IPS DF 6.9 (cell line): ENCODE measurements at regions not wholly inside any gene's neighbourhood (a gene's known extent, or its start where the extent isn't known, plus 50 kb on each side); places are given as distances from the start of the nearest gene placed in this dataset.
"Not testable (repeated sequence)": the region's sequence is repeated elsewhere in the genome, so short reads cannot be mapped to it uniquely, and the experiment has no call there.

Source experiments
- DNase-seq: peaks from one replicate; pipeline ENCODE4 v3.0.0-alpha.2; 2013; ENCODE audit warnings: low read depth, low spot score
- H3K27ac ChIP-seq: one replicate; pipeline ENCODE4 v1.5.1; 2013; ENCODE audit warnings: low read length, control low read depth
- H3K27me3 ChIP-seq: 2 replicates; pipeline ENCODE4 v1.6.1; 2013; ENCODE audit warnings: mild to moderate bottlenecking, low read length; ENCODE audit not compliant: control insufficient read depth, insufficient read depth
- H3K36me3 ChIP-seq: 2 replicates; pipeline ENCODE4 v1.6.1; 2013; ENCODE audit warnings: low read length; ENCODE audit not compliant: control insufficient read depth, insufficient read depth
- H3K4me1 ChIP-seq: 2 replicates; pipeline ENCODE4 v1.6.1; 2013; ENCODE audit warnings: low read length; ENCODE audit not compliant: control insufficient read depth, insufficient read depth
- H3K4me3 ChIP-seq: 2 replicates; pipeline ENCODE4 v1.5.1; 2013; ENCODE audit warnings: mild to moderate bottlenecking, low read length
- H3K9me3 ChIP-seq: 2 replicates; pipeline ENCODE4 v1.6.1; 2013; ENCODE audit warnings: low read length, inconsistent platforms; ENCODE audit not compliant: control insufficient read depth, insufficient read depth
- WGBS: extraction: QIAGEN DNeasy Blood & Tissue Kit; methylation state at CpG from one replicate; pipeline ENCODE4 v1.1.7; 2013; ENCODE audit warnings: mixed read lengths, missing lambda C conversion rate; ENCODE audit not compliant: insufficient read length, insufficient coverage; 5-methylcytosine and 5-hydroxymethylcytosine counted together

DNA sequence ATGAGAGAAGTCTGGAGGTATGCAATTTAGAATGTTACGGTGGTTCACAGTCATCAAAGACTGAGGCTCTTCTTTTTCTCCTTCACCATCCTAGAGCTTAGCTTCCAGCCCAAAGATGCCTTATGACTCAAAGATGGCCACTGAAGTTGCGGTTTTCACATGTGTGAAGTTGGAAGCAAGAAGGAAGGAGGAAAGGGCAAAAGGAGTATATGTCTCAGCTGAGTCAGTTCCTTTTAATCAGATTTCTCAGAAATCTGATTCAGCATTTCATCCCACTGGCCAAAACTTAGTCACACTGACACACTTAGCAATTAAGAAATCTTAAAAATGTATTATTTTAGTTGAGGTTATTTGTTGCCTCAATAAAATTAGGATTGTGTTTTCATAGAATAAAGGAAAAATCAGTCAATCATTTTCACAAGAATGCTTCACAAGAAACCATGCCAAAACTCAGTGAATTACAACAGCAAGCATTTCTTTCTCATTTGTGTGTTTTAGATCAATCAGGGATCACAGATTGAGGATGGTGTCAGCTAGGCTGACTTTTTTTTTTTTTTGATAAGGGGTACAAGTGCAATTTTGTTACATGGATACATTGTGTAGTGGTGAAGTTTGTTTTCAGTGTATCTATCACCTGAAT is 211.1 kb upstream of the GADL1 start:
- DNase-seq, result no peak
- WGBS, result no CpG with 5 or more reads among the region's 2 CpGs
- no peaks in the 10 kb centered on the region for H3K27me3 ChIP-seq
- no peak overlapping the region for H3K27ac ChIP-seq
- no peaks in the 10 kb centered on the region for H3K36me3 ChIP-seq
- no peak overlapping the region for H3K4me3 ChIP-seq
- no peaks in the 10 kb centered on the region for H3K9me3 ChIP-seq
- no peaks in the 10 kb centered on the region for H3K4me1 ChIP-seq

DNA sequence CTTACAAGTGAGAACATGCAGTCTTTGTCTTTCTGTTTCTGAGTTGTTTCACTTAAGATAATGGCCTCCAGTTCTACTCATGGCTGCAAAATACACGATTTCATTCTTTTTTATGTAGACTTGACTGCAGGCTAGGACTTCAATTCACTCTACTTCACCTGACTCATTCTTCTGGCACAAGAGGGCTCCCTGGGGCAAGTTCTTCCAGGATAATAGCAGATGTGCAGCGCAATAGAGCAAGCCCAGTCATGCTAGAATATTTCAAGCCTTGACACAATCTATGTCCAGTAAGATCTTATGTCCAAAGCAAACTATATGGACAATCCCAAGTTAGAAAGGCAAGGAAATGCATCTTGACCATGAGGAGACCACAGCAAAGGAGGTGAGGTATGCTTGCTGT is 211.7 kb upstream of the GADL1 start:
- DNase-seq, result no peak
- Histone ChIP-seq H3K27me3 (no peaks in the 10 kb centered on the region), H3K9me3 (no peaks in the 10 kb centered on the region), H3K27ac (no peak overlapping the region), H3K36me3 (no peaks in the 10 kb centered on the region), H3K4me1 (no peaks in the 10 kb centered on the region), H3K4me3 (no peak overlapping the region)
- no CpG with 5 or more reads among the region's 2 CpGs for WGBS

- H3K27me3 ChIP-seq, result no peaks in the 10 kb centered on the region
- H3K9me3 ChIP-seq, result no peaks in the 10 kb centered on the region
- H3K27ac ChIP-seq, result no peak overlapping the region
- WGBS, result no CpG with 5 or more reads among the region's 2 CpGs
- no peaks in the 10 kb centered on the region for H3K4me1 ChIP-seq
- no peak for DNase-seq
- no peaks in the 10 kb centered on the region for H3K36me3 ChIP-seq
- no peak overlapping the region for H3K4me3 ChIP-seq
These were observed 212.5 kb upstream of the GADL1 start for GRCh38 chr3:31106912-31107311.

GRCh38 chr3:31114929-31115283 is 220.4 kb upstream of the GADL1 start:
- no peak overlapping the region for H3K4me3 ChIP-seq
- no CpG with 5 or more reads among the region's 1 CpG for WGBS
- H3K36me3 ChIP-seq, result no peaks in the 10 kb centered on the region
- no peaks in the 10 kb centered on the region for H3K9me3 ChIP-seq
- H3K27me3 ChIP-seq, result no peaks in the 10 kb centered on the region
- H3K4me1 ChIP-seq, result no peaks in the 10 kb centered on the region
- DNase-seq, result no peak
- H3K27ac ChIP-seq, result no peak overlapping the region

GRCh38 chr3:31115531-31115930 is 221.1 kb upstream of the GADL1 start:
- H3K27ac ChIP-seq, H3K4me3 ChIP-seq, DNase-seq, H3K9me3 ChIP-seq, H3K27me3 ChIP-seq, H3K36me3 ChIP-seq, H3K4me1 ChIP-seq: not testable (repeated sequence)
- no CpG with 5 or more reads among the region's 2 CpGs for WGBS

- WGBS, result no CpG with 5 or more reads among the region's 2 CpGs
- no peak overlapping the region for H3K27ac ChIP-seq
- H3K27me3 ChIP-seq, result no peaks in the 10 kb centered on the region
- no peaks in the 10 kb centered on the region for H3K9me3 ChIP-seq
- H3K36me3 ChIP-seq, result no peaks in the 10 kb centered on the region
- H3K4me3 ChIP-seq, result no peak overlapping the region
- H3K4me1 ChIP-seq, result no peaks in the 10 kb centered on the region; the same call in 1 of the 2 replicates
- DNase-seq, result no peak
These were observed 222.2 kb upstream of the GADL1 start for GRCh38 chr3:31116651-31117050.

- Histone ChIP-seq H3K27ac (no peak overlapping the region), H3K4me1 (no peaks in the 10 kb centered on the region; the same call in 1 of the 2 replicates), H3K9me3 (no peaks in the 10 kb centered on the region), H3K27me3 (no peaks in the 10 kb centered on the region), H3K36me3 (no peaks in the 10 kb centered on the region), H3K4me3 (no peak overlapping the region)
- no peak for DNase-seq
- WGBS, result no CpG with 5 or more reads among the region's 2 CpGs
These were observed 223.4 kb upstream of the GADL1 start for GRCh38 chr3:31117854-31118253.

GRCh38 chr3:31124373-31124772 is 229.9 kb upstream of the GADL1 start:
- no CpG with 5 or more reads among the region's 1 CpG for WGBS
- Histone ChIP-seq H3K36me3 (no peaks in the 10 kb centered on the region), H3K4me3 (no peak overlapping the region), H3K27ac (no peak overlapping the region), H3K9me3 (no peaks in the 10 kb centered on the region), H3K27me3 (no peaks in the 10 kb centered on the region), H3K4me1 (no peaks in the 10 kb centered on the region; the same call in 1 of the 2 replicates)
- no peak for DNase-seq

DNA sequence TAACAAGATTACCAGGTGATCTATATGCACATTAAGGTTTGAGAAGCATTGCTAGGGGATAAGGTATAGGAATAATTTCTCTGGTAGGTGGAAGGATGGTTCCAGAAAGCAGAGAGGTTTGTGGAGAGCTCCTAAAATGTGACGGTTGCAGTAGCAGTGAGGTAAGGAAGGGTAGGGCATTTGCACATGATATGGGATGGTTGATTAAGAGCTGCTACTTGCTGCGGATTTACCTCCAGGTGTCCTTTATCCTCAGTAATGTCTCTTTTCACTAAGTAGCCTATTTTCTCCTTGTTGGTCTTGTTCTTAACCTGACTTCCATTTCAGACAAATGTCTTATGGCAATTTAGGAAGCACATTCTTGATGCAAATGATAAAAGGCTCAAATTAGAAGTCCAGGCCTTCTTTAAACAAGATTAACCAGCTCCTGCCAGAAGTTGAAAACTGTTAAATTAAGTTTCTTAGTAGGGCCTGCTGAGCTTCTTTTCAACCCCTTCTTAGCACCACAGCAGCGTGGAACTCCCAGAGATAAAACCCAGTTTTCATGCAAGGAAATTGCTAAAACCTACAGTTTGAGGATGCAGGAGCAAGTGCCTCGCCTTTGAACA is 231.1 kb upstream of the GADL1 start:
- Histone ChIP-seq H3K27ac (no peak overlapping the region), H3K36me3 (no peaks in the 10 kb centered on the region), H3K4me3 (no peak overlapping the region), H3K4me1 (no peaks in the 10 kb centered on the region), H3K9me3 (no peaks in the 10 kb centered on the region), H3K27me3 (no peaks in the 10 kb centered on the region)
- WGBS, result no CpG with 5 or more reads among the region's 4 CpGs
- DNase-seq, result no peak

- Histone ChIP-seq H3K27ac (no peak overlapping the region), H3K4me1 (no peaks in the 10 kb centered on the region), H3K9me3 (no peaks in the 10 kb centered on the region), H3K4me3 (no peak overlapping the region), H3K27me3 (no peaks in the 10 kb centered on the region), H3K36me3 (no peaks in the 10 kb centered on the region)
- no CpG with 5 or more reads among the region's 2 CpGs for WGBS
- DNase-seq, result no peak
These were observed 234.8 kb upstream of the GADL1 start for GRCh38 chr3:31129241-31129640.

DNA sequence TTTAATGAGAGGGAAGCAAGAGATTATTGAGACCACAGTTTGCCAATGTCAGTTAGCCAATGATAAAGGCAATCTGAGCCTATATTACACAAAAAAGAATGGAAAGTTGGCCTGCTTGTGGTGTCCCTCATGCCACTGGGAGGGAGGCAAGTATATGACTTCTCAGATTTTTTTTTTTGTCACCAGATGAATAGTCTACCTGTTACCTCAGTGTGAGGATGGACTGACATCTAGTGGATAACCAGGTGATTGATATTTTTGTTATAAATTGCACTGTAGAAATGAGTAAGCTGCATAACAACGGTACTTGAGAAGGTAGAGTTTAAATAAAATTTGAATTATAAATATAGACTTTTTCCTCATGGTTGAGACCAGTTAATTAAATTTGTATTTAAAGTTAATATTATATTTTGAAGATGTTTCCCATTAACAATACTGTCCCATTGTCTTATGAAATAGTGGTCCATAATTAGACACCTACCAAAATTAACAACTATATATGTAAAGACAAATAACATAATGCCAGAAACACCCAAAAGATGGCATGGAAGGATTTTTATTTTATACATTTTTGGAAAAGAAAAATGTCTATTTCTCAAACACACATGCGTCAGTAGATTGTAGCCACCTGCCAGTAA is 237.8 kb upstream of the GADL1 start:
- DNase-seq, result no peak
- Histone ChIP-seq H3K9me3 (no peaks in the 10 kb centered on the region), H3K4me1 (no peaks in the 10 kb centered on the region), H3K36me3 (no peaks in the 10 kb centered on the region), H3K27me3 (no peaks in the 10 kb centered on the region), H3K27ac (no peak overlapping the region), H3K4me3 (no peak overlapping the region)
- WGBS, result no CpG with 5 or more reads among the region's 2 CpGs
